ENCODE measurements at regions not wholly inside any gene's neighbourhood (a gene's known extent, or its start where the extent isn't known, plus 50 kb on each side); places are given as distances from the start of the nearest gene placed in this dataset.

DNA sequence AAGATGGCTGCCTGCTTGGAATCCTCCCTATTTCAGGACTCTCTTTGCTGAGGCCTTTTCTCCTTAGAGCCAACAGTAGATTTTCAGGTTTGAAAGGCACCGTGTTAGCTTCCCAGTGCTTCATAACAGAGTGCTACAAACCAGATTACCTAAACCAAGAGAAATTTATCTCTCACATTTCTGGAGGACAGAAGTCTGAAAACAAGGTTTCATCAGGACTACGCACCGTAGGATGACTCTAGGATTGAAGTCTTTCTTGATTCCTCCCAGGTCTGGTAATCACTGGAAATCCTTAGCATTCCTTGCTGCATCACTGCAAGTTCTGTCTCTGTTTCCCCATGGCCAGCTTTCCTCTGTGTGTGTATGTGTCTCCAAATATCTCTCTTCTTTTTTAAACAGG, 508.4 kb upstream of the GJE1 start:
- Histone ChIP-seq H3K27me3 (peaks cover 5% of the 10 kb centered on the region), H3K9me3 (no peaks in the 10 kb centered on the region), H3K4me1 (no peaks in the 10 kb centered on the region), H3K27ac (no peak overlapping the region), H3K36me3 (no peaks in the 10 kb centered on the region), H3K4me3 (no peak overlapping the region)
- no peak for ATAC-seq
- WGBS, 2 donors (ENCODE audit: low coverage in 1 of 2) = 97% methylated on average over 3 of the region's 3 CpGs
- TF ChIP-seq POLR2A (IDR thresholded peaks at IDR 0.05) (no peak), POLR2AphosphoS5 (IDR thresholded peaks at IDR 0.05) (no peak), EP300 (IDR thresholded peaks at IDR 0.05) (no peak), CTCF (IDR thresholded peaks at IDR 0.05) (no peak)

DNA sequence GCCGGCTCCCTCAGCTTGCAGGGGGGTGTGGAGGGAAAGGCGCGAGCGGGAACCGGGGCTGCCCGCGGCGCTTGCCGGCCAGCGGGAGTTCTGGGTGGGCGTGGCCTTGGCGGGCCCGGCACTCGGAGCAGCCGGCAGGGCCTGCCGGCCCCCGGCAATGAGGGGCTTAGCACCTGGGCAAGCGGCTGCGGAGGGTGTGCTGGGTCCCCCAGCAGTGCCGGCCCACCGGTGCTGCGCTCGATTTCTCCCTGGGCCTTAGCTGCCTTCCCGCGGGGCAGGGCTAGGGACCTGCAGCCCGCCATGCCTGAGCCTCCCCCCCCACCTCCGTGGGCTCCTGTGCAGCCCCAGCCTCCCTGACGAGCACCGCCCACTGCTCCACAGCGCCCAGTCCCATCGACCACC, 514.5 kb upstream of the GJE1 start:
- Histone ChIP-seq H3K4me1 (no peaks in the 10 kb centered on the region), H3K27me3 (no peaks in the 10 kb centered on the region), H3K27ac (no peak overlapping the region), H3K4me3 (no peak overlapping the region), H3K9me3 (no peaks in the 10 kb centered on the region), H3K36me3 (no peaks in the 10 kb centered on the region)
- no peak for TF ChIP-seq POLR2A (IDR thresholded peaks at IDR 0.05)
- TF ChIP-seq CTCF (IDR thresholded peaks at IDR 0.05) = no peak
- TF ChIP-seq POLR2AphosphoS5 (IDR thresholded peaks at IDR 0.05) = no peak
- no peak for TF ChIP-seq EP300 (IDR thresholded peaks at IDR 0.05)
- ATAC-seq = no peak
- no CpG with 5 or more reads among the region's 31 CpGs for WGBS, 2 donors (ENCODE audit: low coverage in 1 of 2)

DNA sequence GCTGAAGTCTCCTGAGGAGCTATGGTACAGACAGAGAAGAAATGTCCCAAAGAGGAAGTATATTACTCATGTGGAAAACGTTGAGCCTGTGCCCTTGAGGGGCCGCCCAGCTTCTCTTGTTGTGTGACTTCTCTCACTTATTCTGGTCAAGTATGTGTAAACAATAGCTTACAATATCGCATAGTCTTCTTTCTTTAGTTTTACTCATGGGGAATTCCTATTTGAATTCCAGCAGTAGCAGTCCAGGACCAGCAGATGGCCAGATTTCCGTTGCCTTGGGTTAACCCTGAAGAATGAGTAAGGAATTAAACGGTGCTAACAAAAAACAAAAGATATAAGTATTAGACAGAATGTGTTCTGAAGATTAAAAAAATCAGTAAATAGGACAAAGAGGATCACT, 522.0 kb upstream of the GJE1 start:
- no peaks in the 10 kb centered on the region for H3K4me1 ChIP-seq
- 31 to 79% methylated on average over 5 of the region's 5 CpGs for WGBS, 2 donors (ENCODE audit: low coverage in 1 of 2)
- H3K27ac ChIP-seq = no peak overlapping the region
- TF ChIP-seq CTCF (IDR thresholded peaks at IDR 0.05) (no peak), POLR2A (IDR thresholded peaks at IDR 0.05) (no peak), EP300 (IDR thresholded peaks at IDR 0.05) (no peak), POLR2AphosphoS5 (IDR thresholded peaks at IDR 0.05) (no peak)
- H3K27me3 ChIP-seq = no peaks in the 10 kb centered on the region
- no peaks in the 10 kb centered on the region for H3K36me3 ChIP-seq
- H3K9me3 ChIP-seq = peaks cover 0 to 15% (median 0%) of the 10 kb centered on the region in 3 donors
- no peak for ATAC-seq
- no peak overlapping the region for H3K4me3 ChIP-seq

DNA sequence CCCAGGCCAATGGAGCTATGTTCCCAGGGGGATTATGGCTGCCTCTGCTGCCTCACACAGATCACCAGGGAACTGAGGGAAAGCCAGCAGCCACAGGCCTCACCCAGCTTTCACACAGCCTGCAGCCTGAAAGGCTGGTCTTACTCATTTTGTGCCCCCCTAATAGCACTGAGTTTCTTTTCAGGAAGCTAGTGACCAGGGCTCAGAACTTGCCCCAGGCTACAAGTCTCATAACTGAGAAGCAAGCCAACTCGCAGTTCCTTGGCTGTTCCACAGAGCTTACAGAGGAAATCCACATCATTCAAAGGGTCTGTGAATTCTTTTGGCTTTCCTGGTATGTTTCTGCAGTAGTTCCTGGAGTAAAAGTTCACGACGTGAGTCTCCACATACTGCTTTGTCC, 524.8 kb upstream of the GJE1 start:
- no peaks in the 10 kb centered on the region for H3K4me1 ChIP-seq
- H3K27ac ChIP-seq = no peak overlapping the region
- no peak overlapping the region for H3K4me3 ChIP-seq
- no peaks in the 10 kb centered on the region for H3K27me3 ChIP-seq
- no peaks in the 10 kb centered on the region for H3K36me3 ChIP-seq
- no peak for TF ChIP-seq POLR2A (IDR thresholded peaks at IDR 0.05)
- TF ChIP-seq CTCF (IDR thresholded peaks at IDR 0.05) = no peak
- TF ChIP-seq EP300 (IDR thresholded peaks at IDR 0.05) = no peak
- no peak for TF ChIP-seq POLR2AphosphoS5 (IDR thresholded peaks at IDR 0.05)
- peaks cover 0 to 15% (median 0%) of the 10 kb centered on the region in 3 donors for H3K9me3 ChIP-seq
- ATAC-seq = no peak
- WGBS, 2 donors (ENCODE audit: low coverage in 1 of 2) = 63 to 72% methylated on average over 3 of the region's 3 CpGs

- TF ChIP-seq POLR2A (IDR thresholded peaks at IDR 0.05) (no peak), EP300 (IDR thresholded peaks at IDR 0.05) (no peak), CTCF (IDR thresholded peaks at IDR 0.05) (no peak), POLR2AphosphoS5 (IDR thresholded peaks at IDR 0.05) (no peak)
- Histone ChIP-seq H3K9me3 (no peaks in the 10 kb centered on the region), H3K27me3 (no peaks in the 10 kb centered on the region), H3K4me3 (no peak overlapping the region), H3K27ac (no peak overlapping the region), H3K4me1 (no peaks in the 10 kb centered on the region), H3K36me3 (no peaks in the 10 kb centered on the region)
- ATAC-seq = no peak
Observed at GRCh38 chr6:141598487-141598886, 534.2 kb upstream of the GJE1 start.
